Esophagus muscularis mucosa (tissue), 4 donors: ENCODE measurements at regions not wholly inside any gene's neighbourhood (a gene's known extent, or its start where the extent isn't known, plus 50 kb on each side); places are given as distances from the start of the nearest gene placed in this dataset.

Experiments used
- DNase-seq: peaks from one replicate; pipeline ENCODE4 v3.0.0-alpha.2; 2017; ENCODE audit errors: extremely low spot score
- H3K27ac ChIP-seq, 4 donors: fragments of 200-600 bp; sonication (generic); replicated peaks in 1 of 4; 1 replicate in 3 of 4; 2 replicates in 1 of 4; pipeline ENCODE4 v1.5.1; 2016 to 2019; ENCODE audit warnings: mild to moderate bottlenecking in 1 of 4
- H3K27me3 ChIP-seq, 4 donors: fragments of 200-600 bp; sonication (generic); one replicate each; pipeline versions ENCODE4 v1.5.1 to v1.6.0; 2016 to 2019
- H3K36me3 ChIP-seq, 4 donors: fragments of 200-600 bp; sonication (generic); one replicate each; pipeline ENCODE4 v1.5.1; 2016 to 2019
- H3K4me1 ChIP-seq, 4 donors: fragments of 200-600 bp; sonication (generic); one replicate each; pipeline ENCODE4 v1.5.1; 2016 to 2019
- H3K4me3 ChIP-seq, 4 donors: fragments of 200-600 bp; sonication (generic); 1 replicate in 2 of 4; 2 replicates in 2 of 4; pipeline ENCODE4 v1.5.1; 2016 to 2019; ENCODE audit warnings: mild to moderate bottlenecking in 4 of 4, moderate library complexity in 1 of 4
- H3K9me3 ChIP-seq, 4 donors: fragments of 200-600 bp; sonication (generic); 1 replicate in 3 of 4; 2 replicates in 1 of 4; pipeline ENCODE4 v1.5.1; 2016 to 2019
- CTCF ChIP-seq, 3 experiments: fragments of 200-600 bp in 2 of 3; fragments of 450-650 bp in 1 of 3; sonication (generic) in 2 of 3; IDR thresholded peaks; one replicate each; pipeline ENCODE4 v1.5.1; 2017 to 2019; ENCODE audit warnings: antibody characterized with exemption in 3 of 3, mild to moderate bottlenecking in 2 of 3, moderate library complexity in 1 of 3
- EP300 ChIP-seq: sonication (generic); formaldehyde crosslinking; IDR thresholded peaks from one replicate; pipeline ENCODE4 v1.6.1; 2017; ENCODE audit warnings: antibody characterized with exemption
- POLR2A ChIP-seq: fragments of 450-650 bp; IDR thresholded peaks from one replicate; pipeline ENCODE4 v1.6.1; 2017; ENCODE audit warnings: antibody characterized with exemption, moderate library complexity, mild to moderate bottlenecking, low read depth
- POLR2AphosphoS5 ChIP-seq, 2 donors: sonication (generic); formaldehyde crosslinking; IDR thresholded peaks; one replicate each; pipeline ENCODE4 v1.6.1; 2017; ENCODE audit warnings: antibody characterized with exemption in 2 of 2
- WGBS: methylation state at CpG from one replicate; pipeline ENCODE4 v1.1.5; 2018; 5-methylcytosine and 5-hydroxymethylcytosine counted together
- intact Hi-C: fragments of 100-400 bp; cut with DNase I; formaldehyde crosslinking; loops from one replicate; pipeline ENCODE4 v1.15.1; 2023

DNA sequence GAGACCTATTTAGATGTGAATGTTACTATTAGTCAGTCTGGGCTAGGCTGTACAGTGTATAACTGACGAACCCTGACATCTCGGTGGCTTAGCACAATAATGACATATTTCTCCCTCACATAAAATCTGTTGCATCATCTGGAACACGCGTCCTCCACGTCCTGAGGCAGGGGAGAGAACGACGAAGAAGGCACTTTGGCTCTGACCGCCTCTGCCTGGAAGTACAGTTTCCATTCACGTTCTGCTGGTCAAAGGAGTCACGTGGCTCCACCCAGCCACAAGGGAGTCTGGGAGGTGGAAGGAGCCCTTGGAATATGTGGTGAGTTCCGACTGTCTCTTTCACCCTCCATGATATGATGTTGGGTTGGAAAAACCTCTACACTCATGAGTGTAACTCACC lies 55.1 kb upstream of the CD82 start:
- no peaks in the 10 kb centered on the region for H3K4me1 ChIP-seq
- no peak for DNase-seq
- peaks cover 0 to 9% (median 3%) of the 10 kb centered on the region in 4 donors for H3K9me3 ChIP-seq
- no peaks in the 10 kb centered on the region for H3K36me3 ChIP-seq
- no peak for TF ChIP-seq POLR2AphosphoS5 (IDR thresholded peaks at IDR 0.05)
- no peak for TF ChIP-seq EP300
- no peak for TF ChIP-seq CTCF (IDR thresholded peaks at IDR 0.05)
- TF ChIP-seq POLR2A, result no peak
- peaks cover 0 to 11% (median 0%) of the 10 kb centered on the region in 4 donors for H3K27me3 ChIP-seq
- WGBS, result 80% methylated on average over 11 of the region's 11 CpGs
- intact Hi-C loops, result no loop called here
- H3K27ac ChIP-seq, result no peak overlapping the region
- H3K4me3 ChIP-seq, result no peak overlapping the region

DNA sequence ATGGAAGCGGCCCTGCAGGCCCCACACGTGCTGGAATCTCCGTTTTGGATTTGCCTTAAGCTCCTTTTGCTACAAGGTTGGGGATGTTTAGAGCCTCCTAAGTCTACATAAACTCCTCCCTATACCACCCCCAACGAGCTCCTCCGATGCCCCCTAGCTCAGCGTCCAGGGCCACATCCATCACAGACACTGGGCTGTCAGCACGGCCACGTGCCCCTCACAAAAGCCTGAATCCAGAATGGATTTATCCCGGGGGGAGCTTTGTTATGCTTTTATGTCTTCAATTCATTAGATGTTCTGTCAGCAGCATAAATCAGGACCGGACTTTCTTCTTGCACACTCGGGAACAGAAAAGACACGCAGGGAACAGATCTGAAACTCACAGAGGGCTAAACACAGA lies 52.6 kb upstream of the CD82 start:
- TF ChIP-seq POLR2A, result no peak
- TF ChIP-seq EP300, result no peak
- TF ChIP-seq CTCF (IDR thresholded peaks at IDR 0.05), result no peak
- TF ChIP-seq POLR2AphosphoS5 (IDR thresholded peaks at IDR 0.05), result no peak
- Histone ChIP-seq H3K4me3 (no peak overlapping the region), H3K27ac (no peak overlapping the region), H3K4me1 (no peaks in the 10 kb centered on the region), H3K9me3 (no peaks in the 10 kb centered on the region), H3K27me3 (peaks cover 0 to 11% (median 0%) of the 10 kb centered on the region in 4 donors), H3K36me3 (no peaks in the 10 kb centered on the region)
- WGBS, result 59% methylated on average over 12 of the region's 12 CpGs
- no peak for DNase-seq
- intact Hi-C loops, result no loop called here

- Histone ChIP-seq H3K4me1 (peaks cover 3 to 9% (median 6%) of the 10 kb centered on the region in 4 donors), H3K9me3 (no peaks in the 10 kb centered on the region), H3K4me3 (no peak overlapping the region), H3K36me3 (no peaks in the 10 kb centered on the region), H3K27me3 (peaks cover 0 to 11% (median 0%) of the 10 kb centered on the region in 4 donors), H3K27ac (no peak overlapping the region)
- TF ChIP-seq CTCF (IDR thresholded peaks at IDR 0.05) (no peak), POLR2A (no peak), POLR2AphosphoS5 (IDR thresholded peaks at IDR 0.05) (no peak), EP300 (no peak)
- intact Hi-C loops, result no loop called here
- no peak for DNase-seq
- WGBS, result 85% methylated on average over 2 of the region's 2 CpGs
Measured at GRCh38 chr11:44515048-44515447, 50.4 kb upstream of the CD82 start.
